ENCODE measurements at regions not wholly inside any gene's neighbourhood (a gene's known extent, or its start where the extent isn't known, plus 50 kb on each side); places are given as distances from the start of the nearest gene placed in this dataset.

DNA sequence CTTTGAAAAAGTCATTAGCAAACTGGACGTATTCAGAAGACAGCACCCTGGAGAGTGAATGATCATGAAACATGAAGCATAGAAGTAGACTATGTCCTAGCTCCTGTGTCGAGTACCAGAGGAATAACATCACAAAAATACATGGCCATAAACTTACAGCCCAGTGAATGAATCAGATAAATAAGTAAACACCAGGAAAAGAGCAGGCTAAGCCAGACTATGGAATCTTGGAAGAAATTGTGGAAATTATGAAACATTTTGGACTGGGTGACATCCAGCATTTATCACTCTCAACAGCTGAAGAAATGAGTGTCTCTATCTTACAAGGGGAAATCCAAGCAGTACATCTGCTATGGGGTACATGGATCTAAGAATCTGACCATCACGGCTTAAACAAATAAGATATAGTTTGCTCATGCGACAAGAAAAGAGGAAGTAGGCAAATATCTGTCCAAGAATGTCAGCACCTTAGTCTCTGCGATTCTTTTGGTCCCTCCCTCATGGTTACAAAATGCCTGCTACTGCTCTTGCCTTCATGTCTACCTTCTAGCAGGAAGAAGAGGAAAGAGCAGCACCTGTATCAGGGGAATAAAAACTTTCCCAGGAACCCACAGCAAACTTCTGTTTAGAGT, 481.5 kb downstream of the BCOR start:
- DNase-seq: no peak

DNA sequence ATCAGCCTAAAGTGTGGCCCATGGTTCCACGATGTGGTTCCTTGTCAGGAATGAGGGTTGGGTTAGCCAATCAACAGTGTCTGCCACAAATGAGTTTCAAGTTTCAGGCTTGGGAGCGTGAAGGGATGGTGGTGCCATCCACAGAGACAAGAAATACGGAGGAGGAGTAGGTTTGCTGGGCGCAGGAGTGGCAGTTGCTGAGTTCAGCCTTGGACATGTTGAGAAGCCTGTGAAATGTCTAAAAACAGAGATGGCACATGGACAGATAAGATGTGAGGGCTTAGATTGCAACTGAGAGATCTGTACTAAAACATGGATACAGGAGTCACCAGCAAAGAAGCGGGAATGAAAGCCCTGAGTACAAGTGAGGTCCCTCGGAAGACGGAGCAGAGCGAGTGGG, 481.0 kb downstream of the BCOR start:
- DNase-seq: no peak

DNA sequence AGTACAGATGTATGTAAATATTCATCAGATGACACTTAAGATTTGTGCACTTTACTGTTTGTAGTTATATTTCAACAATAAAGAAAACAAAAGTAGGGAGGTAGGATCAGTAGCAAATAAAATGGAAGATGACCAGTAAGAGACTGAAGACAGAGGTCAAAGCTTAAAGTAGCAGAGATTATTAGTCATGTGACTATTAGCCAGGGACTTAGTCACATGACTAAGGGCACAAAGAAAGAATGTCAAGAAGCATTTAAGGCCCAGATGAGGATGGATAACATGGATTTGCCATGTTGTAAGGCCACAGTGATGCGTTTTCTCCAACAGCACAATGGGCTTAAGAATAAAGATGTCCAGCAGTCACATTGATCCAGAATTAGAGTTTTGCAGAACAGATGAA, 479.6 kb downstream of the BCOR start:
- no peak for DNase-seq

DNA sequence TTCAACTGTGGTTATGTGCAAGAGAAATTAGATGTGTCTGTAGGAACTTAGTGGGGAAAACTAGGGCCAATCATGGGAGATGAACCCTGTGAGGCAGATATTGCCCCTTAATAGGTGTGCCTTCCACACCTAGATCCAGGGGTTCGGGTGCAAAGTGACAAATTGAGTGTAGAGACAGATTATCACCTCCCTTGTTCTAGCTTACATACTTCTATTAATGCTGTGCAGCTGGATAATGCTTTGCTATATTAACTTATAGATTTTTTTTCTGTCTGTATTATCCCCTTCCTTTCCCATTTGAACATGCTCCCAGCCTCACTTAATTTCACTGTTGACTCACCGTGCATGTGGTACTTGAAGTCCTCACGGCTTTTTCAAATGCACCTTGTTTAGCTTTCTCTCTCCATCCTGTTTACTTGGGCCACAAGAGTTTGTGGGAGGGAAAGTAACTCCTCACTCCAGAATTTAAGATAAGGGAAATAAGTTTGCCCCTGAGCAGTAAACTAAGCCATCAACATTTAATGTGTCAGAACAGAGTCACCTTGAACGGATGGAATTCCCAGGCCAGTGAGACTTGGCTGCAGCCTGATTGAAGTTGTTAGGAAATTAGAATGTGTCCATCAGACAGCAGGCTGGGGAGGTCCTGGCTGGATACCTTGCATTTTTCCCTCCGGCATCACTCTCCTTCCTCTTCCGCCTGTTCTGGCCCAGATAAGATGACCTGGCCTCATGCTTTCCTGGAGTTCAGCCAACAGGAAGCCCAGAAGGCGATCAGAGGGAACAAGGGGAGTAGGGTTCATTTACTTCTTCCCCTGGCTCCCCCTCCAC, 478.4 kb downstream of the BCOR start:
- DNase-seq: no peak

DNA sequence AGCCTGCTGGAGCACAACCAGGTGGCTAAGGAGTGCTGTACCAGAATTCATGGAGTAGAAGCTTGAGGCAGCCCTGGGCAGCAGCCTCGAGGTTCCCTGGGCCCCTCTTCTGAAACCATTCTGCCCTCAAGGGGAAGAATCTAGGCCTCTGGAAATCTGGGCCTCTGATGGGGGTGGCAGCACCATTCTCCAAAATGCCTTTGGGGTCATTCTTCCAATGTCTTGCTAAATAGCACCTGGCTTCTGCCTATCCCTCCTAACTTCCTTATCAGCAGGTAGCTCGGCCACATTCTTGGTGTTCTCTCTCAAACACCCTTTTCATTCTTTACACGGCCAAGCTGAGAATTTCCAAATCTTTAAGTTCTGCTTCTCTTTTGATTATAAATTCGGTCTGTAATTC, 473.6 kb downstream of the BCOR start:
- no peak for DNase-seq

DNA sequence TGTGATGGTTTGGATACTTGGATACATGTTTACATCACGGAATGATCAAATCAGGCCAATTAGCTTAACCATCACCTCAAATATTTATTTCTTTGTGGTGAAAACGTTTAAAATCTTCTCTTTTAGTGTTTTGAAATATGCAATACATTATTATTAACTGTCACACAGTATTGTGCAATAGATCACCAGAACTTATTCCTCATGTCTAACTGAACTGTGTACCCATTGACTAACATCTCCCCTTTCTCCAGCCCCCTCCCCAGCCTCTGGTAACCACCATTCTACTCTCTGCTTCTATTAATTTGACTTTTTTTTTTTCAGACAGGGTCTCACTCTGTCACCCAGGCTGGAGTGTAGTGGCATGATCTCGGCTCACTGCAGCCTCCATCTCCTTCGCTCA, 471.9 kb downstream of the BCOR start:
- DNase-seq: no peak

DNA sequence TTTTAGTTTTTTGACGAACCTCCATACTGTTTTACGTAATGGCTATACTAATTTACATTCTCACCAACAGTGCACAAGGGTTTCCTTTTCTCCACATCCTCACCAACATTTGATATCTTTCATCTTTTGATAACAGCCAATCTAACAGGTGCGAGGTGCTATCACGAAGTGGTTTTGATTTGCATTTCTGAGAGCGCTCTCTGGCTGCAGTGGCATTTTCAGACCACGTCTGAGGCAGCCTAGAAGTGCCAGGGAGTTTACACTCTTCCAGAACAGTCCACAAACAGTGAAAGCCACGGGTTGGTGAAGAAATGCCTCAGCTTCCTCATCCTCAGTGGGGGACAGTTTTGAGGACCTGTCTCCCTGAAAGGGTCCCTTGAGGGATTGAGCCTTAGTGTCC, 471.0 kb downstream of the BCOR start:
- DNase-seq: no peak

DNA sequence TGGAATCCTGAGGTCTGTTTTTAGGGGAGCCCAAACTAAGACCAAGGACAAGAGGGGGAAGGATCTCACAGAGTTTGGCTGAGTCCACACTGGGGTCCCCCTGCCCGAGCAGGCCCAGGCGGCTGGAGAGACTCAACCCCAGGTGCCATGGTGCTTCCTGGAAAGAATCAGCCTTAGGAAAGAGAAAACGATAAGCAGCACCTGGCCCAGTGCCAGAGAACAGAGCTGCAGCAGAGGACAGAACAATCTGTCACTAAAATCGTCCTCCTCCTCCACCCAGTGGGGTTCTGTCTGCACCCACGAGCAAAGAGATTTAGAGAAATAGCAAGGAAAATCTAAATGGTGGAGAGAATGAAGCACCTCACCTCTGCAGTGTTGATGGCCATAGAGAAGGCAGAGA, 470.5 kb downstream of the BCOR start:
- DNase-seq: no peak

DNA sequence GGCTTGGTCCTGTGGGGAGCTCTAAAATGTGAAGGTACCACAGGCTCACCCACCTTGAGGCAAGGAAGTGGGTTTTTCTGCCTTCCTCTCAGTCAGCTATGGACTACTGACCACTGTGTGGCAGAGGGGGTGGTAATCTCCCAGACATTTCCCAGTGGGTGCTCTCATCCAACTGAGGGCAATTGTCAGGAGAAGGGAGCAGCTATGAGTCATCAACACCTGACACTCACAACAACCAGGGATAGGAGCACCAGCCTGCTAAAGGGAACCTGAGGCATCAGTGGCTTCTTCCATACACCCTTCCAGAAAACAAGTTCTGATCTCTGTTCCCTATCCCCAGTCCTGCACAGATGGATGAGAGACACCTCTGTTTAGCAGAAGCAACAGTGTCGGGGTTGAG, 468.8 kb downstream of the BCOR start:
- DNase-seq: no peak

DNA sequence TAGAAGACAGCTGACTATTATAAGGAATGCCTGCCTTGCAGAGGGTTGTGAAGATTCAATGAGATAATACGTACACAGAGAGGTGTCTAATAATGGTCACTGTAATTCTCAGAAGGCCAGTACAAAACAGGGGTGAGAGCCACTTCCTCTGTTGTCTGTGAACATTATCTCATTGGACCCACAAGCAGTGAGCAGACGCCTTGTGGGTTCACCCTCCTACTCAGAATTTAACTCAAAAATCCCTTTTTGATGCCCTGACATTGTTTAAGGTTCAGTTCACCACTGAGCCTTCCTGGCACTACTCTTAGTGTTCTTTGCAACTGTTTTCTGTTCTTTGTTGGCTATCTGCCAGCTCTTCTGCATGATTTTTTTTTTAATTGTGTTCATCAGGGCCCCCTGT, 467.4 kb downstream of the BCOR start:
- no peak for DNase-seq

DNA sequence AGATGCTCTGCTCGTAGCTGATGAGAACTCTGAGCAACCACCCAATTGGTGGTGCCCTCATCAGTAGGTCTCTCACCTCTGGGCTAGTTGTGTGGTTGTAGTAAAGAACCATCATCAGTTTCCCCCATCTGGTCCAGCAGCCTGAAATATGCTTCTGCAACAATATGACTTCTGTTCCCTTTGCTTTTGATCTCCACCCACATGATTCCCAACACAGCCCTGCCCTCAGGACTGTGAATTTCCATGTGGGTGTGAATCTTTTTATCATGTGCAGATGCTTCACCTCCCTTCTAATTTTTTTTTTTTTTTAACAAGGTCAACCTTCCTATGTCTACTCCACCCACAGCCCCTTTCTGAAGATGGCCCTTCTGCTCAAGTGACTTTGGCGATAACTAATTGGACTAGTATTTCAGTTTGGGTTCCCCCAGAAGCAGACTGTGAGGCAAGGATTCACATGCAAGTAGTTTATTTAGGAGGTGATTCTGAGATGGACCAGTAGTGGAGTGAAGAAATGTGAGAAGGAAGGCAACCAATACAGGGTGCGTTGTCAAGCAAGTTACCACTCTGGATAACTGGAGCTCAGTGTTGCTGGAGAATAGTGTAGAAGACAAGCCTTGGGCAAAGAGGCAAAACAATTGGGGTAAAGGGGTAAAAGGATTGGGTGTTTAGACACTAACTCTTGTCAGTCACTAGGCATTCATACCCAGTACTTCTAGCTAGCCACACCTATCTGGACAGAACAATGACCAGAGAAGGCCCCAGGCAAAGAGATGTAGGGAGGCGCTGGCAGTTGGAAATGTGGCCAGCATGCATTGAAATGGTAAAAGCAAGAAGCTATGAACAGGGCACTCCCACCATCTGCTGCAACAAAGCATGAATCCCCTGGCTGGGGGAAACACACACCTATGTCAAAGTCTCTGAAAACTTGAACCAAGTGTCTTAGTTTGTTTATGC, 466.2 kb downstream of the BCOR start:
- no peak for DNase-seq

DNA sequence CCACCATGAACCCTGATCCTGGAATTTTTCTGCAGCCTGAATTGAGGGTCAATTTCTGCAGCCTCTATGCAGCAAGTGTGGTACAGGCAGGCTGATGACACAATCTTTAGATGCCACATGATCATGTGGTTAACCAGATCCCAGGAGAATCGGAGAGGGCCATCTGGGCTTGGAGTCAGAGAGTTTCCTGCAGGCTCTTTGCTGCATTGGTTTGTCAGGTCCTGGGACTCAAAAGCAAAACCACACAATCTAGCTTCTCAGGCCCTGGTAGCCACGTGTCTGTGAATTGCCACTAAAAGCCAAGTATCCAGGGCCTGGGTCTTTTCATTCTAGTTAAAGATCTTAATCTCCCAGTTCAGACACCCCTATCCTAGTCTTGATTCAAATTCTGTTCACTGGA, 464.5 kb downstream of the BCOR start:
- no peak for DNase-seq

DNA sequence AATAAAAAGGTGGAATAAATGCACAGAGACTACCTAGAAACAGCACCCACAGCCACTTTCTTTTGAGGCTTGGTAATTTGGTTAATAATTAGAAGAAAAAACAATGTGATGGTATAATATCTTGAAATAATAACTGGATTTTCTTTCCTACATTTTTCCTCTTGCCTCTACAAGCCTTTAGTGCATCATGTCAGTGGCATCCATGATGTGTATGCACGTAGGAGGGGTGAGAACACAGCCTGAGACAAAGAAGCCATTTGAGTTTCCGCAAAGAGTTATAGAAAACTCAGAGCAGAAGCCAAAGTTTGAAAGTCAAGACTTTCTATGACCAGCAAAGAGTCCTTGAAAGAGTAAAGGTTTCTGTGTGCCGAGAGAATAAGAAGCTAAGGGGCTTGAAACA, 461.3 kb downstream of the BCOR start:
- DNase-seq: no peak

DNA sequence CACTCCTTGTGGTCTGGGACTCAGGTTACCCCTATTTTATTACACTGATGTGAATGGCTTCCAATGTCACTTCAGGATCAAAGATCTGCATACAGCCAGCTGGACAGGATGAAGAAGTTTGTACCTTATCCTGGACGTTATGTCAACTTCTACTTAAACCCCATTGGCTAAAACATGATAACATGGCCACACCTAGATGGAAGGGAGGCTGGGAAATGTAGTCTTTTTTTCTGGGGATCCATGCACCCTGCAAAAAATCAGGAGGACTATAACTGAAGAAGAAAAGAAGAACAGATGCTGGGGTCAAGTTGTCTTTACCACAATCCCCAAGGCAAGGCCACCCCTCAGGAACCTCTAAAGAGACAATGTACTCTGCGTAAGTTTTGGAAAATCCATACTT, 459.2 kb downstream of the BCOR start:
- no peak for DNase-seq

DNA sequence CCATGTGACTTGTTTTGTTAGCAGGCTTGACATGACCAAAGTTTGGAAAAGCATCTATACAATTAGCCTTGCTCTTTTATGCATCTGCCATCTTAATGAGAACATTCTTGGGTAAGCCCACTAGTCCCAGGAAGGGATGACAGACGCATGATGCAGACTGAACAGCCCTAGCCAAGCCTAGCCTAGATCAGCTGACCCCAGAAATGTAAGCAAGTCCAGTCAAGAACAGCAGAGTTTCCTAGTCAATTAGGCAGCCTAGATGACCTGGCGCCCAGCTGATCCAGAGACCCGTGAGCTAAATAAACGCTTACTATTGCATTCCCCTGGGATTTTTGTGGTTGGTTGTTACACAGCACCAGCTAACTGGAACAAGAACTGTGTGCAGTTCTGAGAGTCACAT, 457.9 kb downstream of the BCOR start:
- DNase-seq: no peak

DNA sequence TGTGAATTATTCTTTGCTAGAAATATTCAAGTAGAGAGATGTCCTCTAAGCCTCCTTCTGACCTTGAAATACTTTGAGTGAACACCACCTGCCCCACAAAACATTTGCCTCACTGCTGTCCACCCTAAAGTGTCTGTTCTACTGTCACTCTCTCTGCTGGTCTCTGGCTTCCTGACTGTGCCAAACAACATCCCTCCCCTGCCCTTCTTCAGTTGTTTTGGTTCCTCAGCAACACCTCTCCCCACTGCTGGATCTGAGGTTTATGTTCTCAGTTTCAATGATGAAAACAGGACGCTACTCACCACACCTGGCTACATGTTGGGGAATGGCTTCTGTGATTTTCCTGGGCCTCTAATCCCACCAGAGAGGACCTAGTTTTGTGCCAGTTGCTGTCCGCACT, 456.9 kb downstream of the BCOR start:
- DNase-seq: no peak

DNA sequence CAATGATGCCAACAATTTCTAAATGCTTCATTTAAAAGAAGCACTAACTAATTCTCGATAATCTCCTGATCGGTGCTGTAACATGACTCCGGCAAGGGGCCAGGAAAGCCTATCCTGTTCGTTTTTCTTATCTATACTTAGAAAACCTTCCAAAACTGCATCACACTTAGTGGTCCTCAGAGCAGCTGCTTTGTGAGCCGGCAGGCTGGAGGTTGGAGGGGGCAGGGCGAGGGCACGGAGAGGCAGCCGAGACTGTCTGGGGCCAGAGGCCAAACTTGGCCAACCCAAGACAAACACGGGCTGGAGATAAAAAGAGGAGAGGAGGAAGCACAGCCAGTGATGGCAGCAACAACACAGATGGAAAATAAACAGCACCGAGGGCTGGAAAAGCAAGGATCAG, 455.7 kb downstream of the BCOR start:
- DNase-seq: no peak

DNA sequence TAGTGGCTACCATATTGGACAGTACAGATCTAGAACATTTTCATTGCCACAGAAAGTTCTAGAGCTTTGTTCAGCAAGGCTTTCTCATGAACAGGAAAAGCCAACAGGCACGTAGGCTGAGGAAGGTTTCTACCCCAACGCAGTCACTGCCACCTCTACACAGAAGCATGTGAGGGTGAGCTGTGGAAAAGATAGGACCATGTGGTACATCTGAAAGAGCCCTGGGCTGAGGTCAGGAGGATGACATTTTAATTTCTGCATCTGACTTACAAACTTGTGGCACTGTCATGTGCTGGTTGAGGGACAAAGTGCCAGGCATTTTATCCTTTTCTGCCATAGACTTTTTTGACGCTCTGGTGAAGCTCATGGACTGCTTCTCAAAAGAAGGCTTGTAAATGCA, 454.2 kb downstream of the BCOR start:
- DNase-seq: no peak

DNA sequence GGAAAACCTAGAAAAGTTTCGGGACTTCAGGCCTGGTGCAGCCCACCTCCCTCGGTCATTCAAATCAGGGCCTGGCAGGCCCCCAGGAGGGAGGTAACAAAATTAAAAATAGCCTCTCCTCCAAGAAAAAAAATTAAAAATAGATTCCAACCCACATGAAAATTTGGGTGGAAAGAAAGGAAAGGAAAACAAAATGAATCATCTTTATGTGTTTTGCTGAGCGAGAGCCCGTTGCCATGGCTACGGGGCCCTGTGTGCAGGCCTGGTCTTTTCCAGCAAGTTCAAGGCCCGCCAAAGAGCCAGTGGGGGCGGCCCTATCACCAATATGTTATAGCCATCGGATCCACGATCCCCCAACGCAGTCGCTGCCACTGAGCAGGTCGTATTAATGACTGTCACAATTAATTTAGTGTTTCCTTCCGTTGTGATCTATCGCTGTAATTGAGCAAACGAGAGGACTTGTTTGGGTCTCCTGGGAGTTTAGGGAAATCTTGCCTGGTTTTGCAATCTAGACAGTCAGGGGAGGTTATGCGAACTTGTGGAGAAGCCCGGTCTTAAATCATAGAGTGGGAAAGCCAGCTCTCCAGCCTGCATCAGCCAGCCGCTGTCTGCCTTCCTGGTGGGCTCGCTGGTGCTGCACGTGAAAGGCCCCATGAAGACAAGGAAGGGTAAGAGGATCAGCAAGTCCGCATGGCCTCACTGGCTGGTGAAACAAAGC, 452.4 kb downstream of the BCOR start:
- DNase-seq: no peak

DNA sequence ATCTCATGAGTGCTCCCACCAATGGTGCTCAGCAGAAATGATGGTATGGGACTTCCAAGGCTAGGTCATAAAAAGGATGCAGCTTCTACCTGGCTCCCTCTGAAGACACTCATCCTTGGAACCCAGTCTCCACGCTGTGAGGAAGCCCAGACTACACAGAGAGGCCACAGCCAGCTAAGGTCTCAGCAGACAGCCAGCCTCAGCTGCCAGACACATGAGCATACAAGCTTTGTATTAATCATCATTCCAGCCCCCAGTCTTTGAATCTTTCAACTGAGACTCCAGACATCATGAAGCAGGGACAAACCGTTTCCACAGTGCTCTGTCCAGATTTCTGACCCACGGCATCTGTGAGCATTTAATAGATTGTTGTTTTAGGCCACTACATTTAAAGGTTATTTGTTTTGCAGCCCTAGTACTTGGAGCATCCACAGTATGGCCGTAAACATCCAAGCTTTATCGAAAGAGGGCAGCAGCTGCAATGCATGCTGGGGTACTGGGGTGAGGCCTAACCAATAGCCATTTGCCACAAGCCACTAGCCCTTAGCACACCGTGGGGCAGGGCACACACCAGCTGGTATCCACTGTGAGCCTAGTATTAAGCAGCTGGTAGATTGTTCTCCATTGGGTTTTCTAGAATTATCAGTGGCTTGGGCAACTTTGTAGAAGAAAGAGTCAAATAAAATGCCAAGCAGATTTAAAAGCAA, 449.1 kb downstream of the BCOR start:
- DNase-seq: no peak

DNA sequence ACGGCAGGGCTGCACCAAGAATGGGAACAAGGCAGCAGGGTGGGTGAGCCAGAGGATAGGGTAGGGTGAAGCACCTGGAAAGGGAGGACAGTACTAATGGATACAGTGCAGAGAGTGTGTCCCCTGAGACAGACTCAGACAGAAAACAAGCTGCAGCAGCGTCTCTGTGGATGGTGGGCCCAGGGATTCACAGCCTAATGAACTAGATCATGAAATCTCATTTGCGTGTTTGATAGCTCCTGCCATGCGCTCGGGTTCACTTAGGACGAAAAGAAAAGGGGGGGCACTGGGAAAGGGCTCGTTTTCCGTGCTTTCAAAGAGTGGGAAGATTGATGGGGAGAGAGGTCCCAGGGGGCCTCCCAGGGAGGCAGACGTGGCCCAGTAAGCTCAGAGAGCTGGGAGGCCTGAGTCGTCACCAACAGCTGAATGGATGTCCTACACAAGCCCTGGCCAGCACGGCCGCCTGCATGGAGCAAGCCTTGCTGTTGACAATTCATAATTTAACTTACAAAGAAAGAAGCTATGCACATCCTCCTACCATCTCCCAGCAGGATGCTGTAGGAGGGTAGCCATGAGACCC, 446.9 kb downstream of the BCOR start:
- DNase-seq: no peak

DNA sequence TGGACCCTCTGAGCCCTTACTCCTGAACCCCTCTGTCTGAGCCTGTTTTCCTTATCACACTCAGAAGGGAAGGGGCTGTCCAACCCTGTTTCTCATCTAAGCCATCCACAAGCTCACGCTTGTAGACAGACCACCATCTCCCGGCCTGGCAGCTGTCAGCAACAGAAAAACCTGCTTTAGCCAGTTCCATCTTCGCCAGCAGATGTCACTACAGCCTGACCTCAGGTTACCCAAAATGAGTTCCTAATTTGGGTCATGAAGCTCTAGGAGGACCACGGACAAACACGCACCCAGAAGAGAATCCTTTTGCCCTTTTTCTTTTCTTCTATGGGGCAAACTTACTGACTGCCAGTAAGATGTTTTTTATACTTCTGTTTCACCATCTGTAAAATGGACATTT, 445.4 kb downstream of the BCOR start:
- peak; percentile 38 for DNase-seq
